ENCODE measurements at regions not wholly inside any gene's neighbourhood (a gene's known extent, or its start where the extent isn't known, plus 50 kb on each side); places are given as distances from the start of the nearest gene placed in this dataset.

DNA sequence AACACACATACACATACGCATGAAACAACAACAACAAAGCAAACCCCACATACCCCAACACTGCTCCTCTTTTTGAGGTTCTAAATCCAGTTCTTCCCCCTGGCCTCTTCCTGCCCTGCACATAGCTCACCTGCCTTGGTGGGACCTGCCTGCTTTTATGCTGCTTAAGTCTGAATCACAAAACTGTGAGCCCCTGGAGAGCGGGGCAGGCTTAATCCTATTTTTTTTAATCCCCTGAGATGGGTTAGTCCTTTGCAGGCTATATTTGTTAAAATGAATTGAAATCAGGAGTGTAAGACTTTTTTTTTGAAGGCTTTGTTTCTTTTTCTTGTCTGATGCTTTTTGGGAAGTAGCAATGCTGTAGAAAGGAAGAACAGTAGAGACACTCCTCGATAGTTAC is 84.6 kb upstream of the MAX start:
- DNase-seq (ENCODE audit: low read depth, low spot score), result no peak
- no TSS peak for BruUV-seq (replicated peaks)
- CTCF ChIA-PET, result no interaction called here
- ATAC-seq, result no peak
- Histone ChIP-seq H3K9me3 (ENCODE audit: control insufficient read depth, insufficient read depth, low read depth, low read length) (peaks cover 4% of the 10 kb centered on the region; the same call in 1 of the 2 replicates), H3K36me3 (ENCODE audit: control insufficient read depth, insufficient read depth, low read length) (no peaks in the 10 kb centered on the region), H3K27me3 (ENCODE audit: control insufficient read depth, insufficient read depth, low read length) (no peaks in the 10 kb centered on the region), H3K4me3 (ENCODE audit: low read depth in 2 of 2, low read length in 2 of 2) (no peak overlapping the region), H3K27ac (ENCODE audit: low read length) (no peak overlapping the region), H3K4me1 (ENCODE audit: control insufficient read depth, insufficient read depth, low read length) (0 out of 2 replicates have a peak, but pooled peaks cover 4% of the 10 kb centered on the region)
- in situ Hi-C loops (cut with HindIII; ENCODE audit: low pct_unique_long_range_greater_than_20kb, low sequenced_read_pairs) (no loop called here), intact Hi-C loops (cut with micrococcal nuclease; ENCODE audit: unreplicated experiment) (no loop called here)
- no peak for TF ChIP-seq CTCF (IDR thresholded peaks at IDR 0.05)
- TF ChIP-seq SIN3A (IDR thresholded peaks at IDR 0.05; ENCODE audit: borderline replicate concordance, insufficient read depth, low read depth, low read length), result no peak
- TF ChIP-seq REST (IDR thresholded peaks at IDR 0.05; ENCODE audit: insufficient read depth in 1 of 2, low read depth in 2 of 2, low read length in 1 of 2), result no peak
- TF ChIP-seq TCF7L2 (IDR thresholded peaks at IDR 0.05; ENCODE audit: low read depth, low read length), result no peak
- TF ChIP-seq POLR2AphosphoS5 (IDR thresholded peaks at IDR 0.05; ENCODE audit: low read depth, low read length), result no peak
- POLR2A ChIA-PET, result no interaction called here

- intact Hi-C loops (cut with micrococcal nuclease; ENCODE audit: unreplicated experiment) (no loop called here), in situ Hi-C loops (cut with HindIII; ENCODE audit: low pct_unique_long_range_greater_than_20kb, low sequenced_read_pairs) (no loop called here)
- peaks cover under 1% of the 10 kb centered on the region; the same call in 1 of the 2 replicates for H3K9me3 ChIP-seq (ENCODE audit: control insufficient read depth, insufficient read depth, low read depth, low read length)
- ChIA-PET POLR2A (no interaction called here), CTCF (no interaction called here)
- H3K27me3 ChIP-seq (ENCODE audit: control insufficient read depth, insufficient read depth, low read length), result no peaks in the 10 kb centered on the region
- H3K27ac ChIP-seq (ENCODE audit: low read length), result no peak overlapping the region
- 0 out of 2 replicates have a peak, but pooled peaks cover 4% of the 10 kb centered on the region for H3K4me1 ChIP-seq (ENCODE audit: control insufficient read depth, insufficient read depth, low read length)
- BruUV-seq (replicated peaks), result no TSS peak
- TF ChIP-seq CTCF (IDR thresholded peaks at IDR 0.05), result no peak
- TF ChIP-seq POLR2AphosphoS5 (IDR thresholded peaks at IDR 0.05; ENCODE audit: low read depth, low read length), result no peak
- TF ChIP-seq TCF7L2 (IDR thresholded peaks at IDR 0.05; ENCODE audit: low read depth, low read length), result no peak
- TF ChIP-seq REST (IDR thresholded peaks at IDR 0.05; ENCODE audit: insufficient read depth in 1 of 2, low read depth in 2 of 2, low read length in 1 of 2), result no peak
- no peak for TF ChIP-seq SIN3A (IDR thresholded peaks at IDR 0.05; ENCODE audit: borderline replicate concordance, insufficient read depth, low read depth, low read length)
- no peaks in the 10 kb centered on the region for H3K36me3 ChIP-seq (ENCODE audit: control insufficient read depth, insufficient read depth, low read length)
- no peak for ATAC-seq
- H3K4me3 ChIP-seq (ENCODE audit: low read depth in 2 of 2, low read length in 2 of 2), result no peak overlapping the region
- no peak for DNase-seq (ENCODE audit: low read depth, low spot score)
Measured at GRCh38 chr14:65187421-65188049, 85.2 kb upstream of the MAX start.

All from Panc1 (cell line).